Mammary epithelial cell (primary cell): ENCODE measurements at regions not wholly inside any gene's neighbourhood (a gene's known extent, or its start where the extent isn't known, plus 50 kb on each side); places are given as distances from the start of the nearest gene placed in this dataset.

ENCODE experiments used
- EZH2 ChIP-seq: IDR thresholded peaks from 2 replicates; pipeline ENCODE4 v1.6.1; 2012; ENCODE audit warnings: low read length, inconsistent platforms, borderline replicate concordance
- TF ChIP-seq, protein P1 (sequence below), 2 donors: IDR thresholded peaks in 1 of 2; conservative IDR thresholded peaks in 1 of 2; 2 replicates each; pipeline ENCODE4 v1.5.1; 2011 to 2012; ENCODE audit warnings: inconsistent platforms in 2 of 2, low read length in 2 of 2, mild to moderate bottlenecking in 2 of 2, control low read depth in 1 of 2, low read depth in 1 of 2; ENCODE audit not compliant: insufficient read depth in 1 of 2; ENCODE audit errors: extremely low read depth in 1 of 2

DNA sequence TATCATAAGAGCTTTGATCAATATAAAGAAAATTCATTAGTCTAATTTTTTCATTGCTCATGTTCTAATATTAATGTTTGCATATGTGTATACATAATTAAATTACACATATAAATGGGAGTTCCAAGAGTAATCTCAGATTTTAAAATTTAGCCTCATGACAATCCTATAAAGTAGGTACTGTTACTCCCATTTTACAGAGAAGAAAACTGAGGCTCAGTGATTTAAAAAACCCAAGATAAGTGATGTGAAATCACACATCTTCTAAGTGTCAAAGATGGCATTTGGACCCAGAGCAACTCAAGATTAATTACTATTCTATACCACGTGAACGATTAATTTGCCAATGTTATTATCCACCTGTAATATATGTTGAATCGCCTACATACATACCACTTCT lies 122.3 kb downstream of the TM2D1 start:
- TF ChIP-seq, protein P1, sequence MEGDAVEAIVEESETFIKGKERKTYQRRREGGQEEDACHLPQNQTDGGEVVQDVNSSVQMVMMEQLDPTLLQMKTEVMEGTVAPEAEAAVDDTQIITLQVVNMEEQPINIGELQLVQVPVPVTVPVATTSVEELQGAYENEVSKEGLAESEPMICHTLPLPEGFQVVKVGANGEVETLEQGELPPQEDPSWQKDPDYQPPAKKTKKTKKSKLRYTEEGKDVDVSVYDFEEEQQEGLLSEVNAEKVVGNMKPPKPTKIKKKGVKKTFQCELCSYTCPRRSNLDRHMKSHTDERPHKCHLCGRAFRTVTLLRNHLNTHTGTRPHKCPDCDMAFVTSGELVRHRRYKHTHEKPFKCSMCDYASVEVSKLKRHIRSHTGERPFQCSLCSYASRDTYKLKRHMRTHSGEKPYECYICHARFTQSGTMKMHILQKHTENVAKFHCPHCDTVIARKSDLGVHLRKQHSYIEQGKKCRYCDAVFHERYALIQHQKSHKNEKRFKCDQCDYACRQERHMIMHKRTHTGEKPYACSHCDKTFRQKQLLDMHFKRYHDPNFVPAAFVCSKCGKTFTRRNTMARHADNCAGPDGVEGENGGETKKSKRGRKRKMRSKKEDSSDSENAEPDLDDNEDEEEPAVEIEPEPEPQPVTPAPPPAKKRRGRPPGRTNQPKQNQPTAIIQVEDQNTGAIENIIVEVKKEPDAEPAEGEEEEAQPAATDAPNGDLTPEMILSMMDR (conservative IDR thresholded peaks at IDR 0.05 in 1 of 2, IDR thresholded peaks at IDR 0.05 in 1 of 2; ENCODE audit: extremely low read depth in 1 of 2, insufficient read depth in 1 of 2, low read depth in 1 of 2, low read length in 2 of 2) = no peak
- TF ChIP-seq EZH2 = no peak
